CD8-positive, alpha-beta memory T cell (primary cell): ENCODE measurements at regions not wholly inside any gene's neighbourhood (a gene's known extent, or its start where the extent isn't known, plus 50 kb on each side); places are given as distances from the start of the nearest gene placed in this dataset.

Experiments used
- CTCF ChIA-PET: fragments of 350-600 bp; sonication (Branson Sonifier 250); formaldehyde crosslinking; loops from one replicate; lab custom pipeline; 2021; ENCODE audit warnings: antibody characterized with exemption; lab: Charles Lee
- POLR2A ChIA-PET: fragments of 350-600 bp; sonication (Branson Sonifier 250); formaldehyde crosslinking; loops from one replicate; lab custom pipeline; 2021; ENCODE audit warnings: antibody characterized with exemption; lab: Charles Lee
- DNase-seq, 5 donors: peaks; one replicate each; pipeline versions ENCODE4 v3.0.0 to v3.0.0-alpha.2; 2020 to 2022; ENCODE audit warnings: mixed read lengths in 1 of 5
- H3K27ac ChIP-seq: one replicate; pipeline ENCODE4 v1.7.0; 2013; ENCODE audit warnings: low read depth, mild to moderate bottlenecking, low read length, moderate library complexity
- H3K27me3 ChIP-seq: 2 replicates; pipeline ENCODE4 v1.7.0; 2013; ENCODE audit warnings: low read length, mild to moderate bottlenecking; ENCODE audit not compliant: insufficient read depth, poor library complexity, severe bottlenecking
- H3K36me3 ChIP-seq: 2 replicates; pipeline ENCODE4 v1.7.0; 2013; ENCODE audit warnings: mild to moderate bottlenecking, low read length, moderate library complexity; ENCODE audit not compliant: insufficient read depth
- H3K4me1 ChIP-seq: 2 replicates; pipeline ENCODE4 v1.7.0; 2013; ENCODE audit warnings: mild to moderate bottlenecking, low read length, moderate library complexity; ENCODE audit not compliant: insufficient read depth
- H3K4me3 ChIP-seq: 2 replicates; pipeline ENCODE4 v1.7.0; 2013; ENCODE audit warnings: mild to moderate bottlenecking, low read length
- H3K9me3 ChIP-seq: 2 replicates; pipeline ENCODE4 v1.7.0; 2013; ENCODE audit warnings: mild to moderate bottlenecking, low read length
- H3K27ac Mint-ChIP-seq, 8 donors: one replicate each; pipeline ENCODE4 v1.8.0; 2020 to 2021; ENCODE audit warnings: mixed read lengths in 8 of 8, mild to moderate bottlenecking in 6 of 8, inconsistent platforms in 3 of 8, moderate library complexity in 3 of 8
- H3K27me3 Mint-ChIP-seq, 2 donors: one replicate each; pipeline ENCODE4 v1.8.0; 2020 to 2021; ENCODE audit warnings: mixed read lengths in 2 of 2, mild to moderate bottlenecking in 1 of 2, moderate library complexity in 1 of 2
- H3K36me3 Mint-ChIP-seq, 3 donors: one replicate each; pipeline ENCODE4 v1.8.0; 2020 to 2021; ENCODE audit warnings: mixed read lengths in 3 of 3, inconsistent platforms in 1 of 3, mild to moderate bottlenecking in 1 of 3
- H3K4me1 Mint-ChIP-seq, 3 donors: one replicate each; pipeline ENCODE4 v1.8.0; 2020 to 2021; ENCODE audit warnings: mixed read lengths in 3 of 3, inconsistent platforms in 1 of 3, mild to moderate bottlenecking in 1 of 3
- H3K4me3 Mint-ChIP-seq, 7 donors: one replicate each; pipeline ENCODE4 v1.8.0; 2020 to 2021; ENCODE audit warnings: mixed read lengths in 7 of 7, mild to moderate bottlenecking in 6 of 7, moderate library complexity in 4 of 7, inconsistent platforms in 2 of 7
- H3K9me3 Mint-ChIP-seq, 5 donors: one replicate each; pipeline ENCODE4 v1.8.0; 2020 to 2022; ENCODE audit warnings: mixed read lengths in 5 of 5, mild to moderate bottlenecking in 3 of 5, moderate library complexity in 2 of 5, inconsistent platforms in 1 of 5

GRCh38 chr4:64625438-64625837 lies 216.2 kb upstream of the TECRL start:
- ChIA-PET POLR2A (no interaction called here), CTCF (no interaction called here)
- Mint-ChIP-seq H3K36me3 (no peaks in the 10 kb centered on the region), H3K9me3 (peaks cover 5 to 14% (median 7%) of the 10 kb centered on the region in 5 donors), H3K27ac (no peak overlapping the region), H3K27me3 (no peaks in the 10 kb centered on the region), H3K4me1 (no peaks in the 10 kb centered on the region), H3K4me3 (no peak overlapping the region)
- no peak overlapping the region for H3K27ac ChIP-seq
- H3K4me1 ChIP-seq, result no peaks in the 10 kb centered on the region
- no peaks in the 10 kb centered on the region for H3K9me3 ChIP-seq
- no peak overlapping the region for H3K4me3 ChIP-seq
- H3K27me3 ChIP-seq, result no peaks in the 10 kb centered on the region
- H3K36me3 ChIP-seq, result no peaks in the 10 kb centered on the region
- DNase-seq, result no peak

- Histone ChIP-seq H3K4me3 (no peak overlapping the region), H3K9me3 (no peaks in the 10 kb centered on the region), H3K27ac (no peak overlapping the region), H3K4me1 (no peaks in the 10 kb centered on the region), H3K27me3 (no peaks in the 10 kb centered on the region), H3K36me3 (no peaks in the 10 kb centered on the region)
- CTCF ChIA-PET, result no interaction called here
- Mint-ChIP-seq H3K4me3 (no peak overlapping the region), H3K4me1 (no peaks in the 10 kb centered on the region), H3K36me3 (no peaks in the 10 kb centered on the region), H3K27ac (no peak overlapping the region), H3K9me3 (peaks cover 0 to 24% (median 3%) of the 10 kb centered on the region in 5 donors), H3K27me3 (no peaks in the 10 kb centered on the region)
- DNase-seq, result no peak
- POLR2A ChIA-PET, result no interaction called here
Measured at GRCh38 chr4:64617800-64618199, 208.6 kb upstream of the TECRL start.

- Mint-ChIP-seq H3K36me3 (no peaks in the 10 kb centered on the region), H3K9me3 (peaks cover 0 to 25% (median 0%) of the 10 kb centered on the region in 5 donors), H3K4me3 (no peak overlapping the region), H3K27me3 (no peaks in the 10 kb centered on the region), H3K4me1 (no peaks in the 10 kb centered on the region), H3K27ac (no peak overlapping the region)
- Histone ChIP-seq H3K27ac (no peak overlapping the region), H3K36me3 (no peaks in the 10 kb centered on the region), H3K4me3 (no peak overlapping the region), H3K4me1 (no peaks in the 10 kb centered on the region), H3K9me3 (no peaks in the 10 kb centered on the region), H3K27me3 (no peaks in the 10 kb centered on the region)
- ChIA-PET POLR2A (no interaction called here), CTCF (no interaction called here)
- no peak for DNase-seq
Measured at GRCh38 chr4:64614276-64614675, 205.0 kb upstream of the TECRL start.

- no peak overlapping the region for H3K4me3 ChIP-seq
- POLR2A ChIA-PET, result no interaction called here
Measured at GRCh38 chr4:64613046-64613445, 203.8 kb upstream of the TECRL start.

GRCh38 chr4:64598066-64598465 lies 188.8 kb upstream of the TECRL start:
- H3K9me3 Mint-ChIP-seq, result peaks cover 3 to 29% (median 5%) of the 10 kb centered on the region in 5 donors
- POLR2A ChIA-PET, result no interaction called here
- no peak overlapping the region for H3K4me3 Mint-ChIP-seq
- no peaks in the 10 kb centered on the region for H3K27me3 Mint-ChIP-seq
- Histone ChIP-seq H3K27me3 (no peaks in the 10 kb centered on the region), H3K4me3 (no peak overlapping the region), H3K4me1 (no peaks in the 10 kb centered on the region), H3K36me3 (no peaks in the 10 kb centered on the region), H3K27ac (no peak overlapping the region), H3K9me3 (no peaks in the 10 kb centered on the region)
- H3K4me1 Mint-ChIP-seq, result no peaks in the 10 kb centered on the region
- H3K27ac Mint-ChIP-seq, result no peak overlapping the region
- CTCF ChIA-PET, result no interaction called here
- DNase-seq, result no peak
- H3K36me3 Mint-ChIP-seq, result no peaks in the 10 kb centered on the region

More at GRCh38 chr4:64613046-64613445, 203.8 kb upstream of the TECRL start:
- H3K4me3 Mint-ChIP-seq, result no peak overlapping the region
- CTCF ChIA-PET, result no interaction called here
- Histone ChIP-seq H3K27me3 (no peaks in the 10 kb centered on the region), H3K36me3 (no peaks in the 10 kb centered on the region), H3K4me1 (no peaks in the 10 kb centered on the region), H3K9me3 (no peaks in the 10 kb centered on the region), H3K27ac (no peak overlapping the region)
- H3K36me3 Mint-ChIP-seq, result no peaks in the 10 kb centered on the region
- H3K27ac Mint-ChIP-seq, result no peak overlapping the region
- no peaks in the 10 kb centered on the region for H3K27me3 Mint-ChIP-seq
- no peaks in the 10 kb centered on the region for H3K4me1 Mint-ChIP-seq
- DNase-seq, result no peak
- peaks cover 0 to 24% (median 0%) of the 10 kb centered on the region in 5 donors for H3K9me3 Mint-ChIP-seq

GRCh38 chr4:64594723-64595122 lies 185.5 kb upstream of the TECRL start:
- Mint-ChIP-seq H3K9me3 (peaks cover 6 to 40% (median 15%) of the 10 kb centered on the region in 5 donors), H3K36me3 (no peaks in the 10 kb centered on the region), H3K4me1 (no peaks in the 10 kb centered on the region), H3K27ac (no peak overlapping the region), H3K27me3 (no peaks in the 10 kb centered on the region), H3K4me3 (no peak overlapping the region)
- no peaks in the 10 kb centered on the region for H3K27me3 ChIP-seq
- no peaks in the 10 kb centered on the region for H3K36me3 ChIP-seq
- no peak overlapping the region for H3K27ac ChIP-seq
- DNase-seq, result no peak
- H3K4me1 ChIP-seq, result no peaks in the 10 kb centered on the region
- no peak overlapping the region for H3K4me3 ChIP-seq
- POLR2A ChIA-PET, result no interaction called here
- CTCF ChIA-PET, result no interaction called here
- no peaks in the 10 kb centered on the region for H3K9me3 ChIP-seq

GRCh38 chr4:64588507-64588906 lies 179.3 kb upstream of the TECRL start:
- H3K36me3 Mint-ChIP-seq, result no peaks in the 10 kb centered on the region
- H3K27ac ChIP-seq, result no peak overlapping the region
- no peaks in the 10 kb centered on the region for H3K9me3 ChIP-seq
- H3K27me3 Mint-ChIP-seq, result no peaks in the 10 kb centered on the region
- H3K27me3 ChIP-seq, result no peaks in the 10 kb centered on the region
- CTCF ChIA-PET, result no interaction called here
- no peak for DNase-seq
- no peaks in the 10 kb centered on the region for H3K36me3 ChIP-seq
- no peaks in the 10 kb centered on the region for H3K4me1 Mint-ChIP-seq
- no peak overlapping the region for H3K27ac Mint-ChIP-seq
- POLR2A ChIA-PET, result no interaction called here
- H3K4me3 Mint-ChIP-seq, result no peak overlapping the region
- no peak overlapping the region for H3K4me3 ChIP-seq
- H3K4me1 ChIP-seq, result no peaks in the 10 kb centered on the region
- peaks cover 12 to 26% (median 15%) of the 10 kb centered on the region in 5 donors for H3K9me3 Mint-ChIP-seq

GRCh38 chr4:64584981-64585557 lies 175.8 kb upstream of the TECRL start:
- Mint-ChIP-seq H3K27me3 (no peaks in the 10 kb centered on the region), H3K36me3 (no peaks in the 10 kb centered on the region), H3K27ac (no peak overlapping the region), H3K4me1 (no peaks in the 10 kb centered on the region), H3K4me3 (no peak overlapping the region), H3K9me3 (peaks cover 3 to 16% (median 8%) of the 10 kb centered on the region in 5 donors)
- POLR2A ChIA-PET, result no interaction called here
- Histone ChIP-seq H3K4me3 (no peak overlapping the region), H3K27ac (no peak overlapping the region), H3K4me1 (no peaks in the 10 kb centered on the region), H3K27me3 (no peaks in the 10 kb centered on the region), H3K36me3 (no peaks in the 10 kb centered on the region), H3K9me3 (no peaks in the 10 kb centered on the region)
- DNase-seq, result peak in 1 of 5 donors; percentile 10
- CTCF ChIA-PET, result no interaction called here
